ENCODE measurements at regions not wholly inside any gene's neighbourhood (a gene's known extent, or its start where the extent isn't known, plus 50 kb on each side); places are given as distances from the start of the nearest gene placed in this dataset.

DNA sequence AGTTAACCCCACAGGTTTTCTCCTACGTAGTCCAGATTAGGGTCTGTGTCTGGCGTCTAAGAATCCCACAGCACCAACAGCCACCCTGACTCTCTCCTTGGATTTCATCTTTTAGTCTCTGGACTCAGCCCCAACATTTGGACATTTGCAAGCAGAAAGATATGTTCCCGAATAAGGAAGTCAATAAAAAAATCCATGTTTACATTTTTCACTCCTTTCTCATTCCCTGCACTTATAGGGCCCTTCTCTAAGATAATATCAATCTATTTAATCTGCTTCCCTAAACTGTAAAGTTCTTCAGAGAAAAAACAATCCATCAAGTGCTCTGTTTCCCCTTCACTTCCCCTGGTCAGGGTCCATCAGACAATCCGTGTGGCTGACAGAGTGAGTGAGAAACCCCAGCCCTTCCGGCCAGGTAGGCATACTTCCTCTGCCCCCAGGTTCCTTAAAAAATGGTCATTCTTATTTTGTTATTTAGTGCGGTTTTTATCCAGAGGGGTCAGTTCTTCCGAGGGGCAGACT, 105.9 kb upstream of the CDC42BPA start:
- H3K4me1 Mint-ChIP-seq (ENCODE audit: low read depth, unreplicated experiment), result peaks cover 38% of the 10 kb centered on the region
- H3K36me3 Mint-ChIP-seq (ENCODE audit: insufficient read depth, unreplicated experiment), result no peaks in the 10 kb centered on the region
- H3K27me3 Mint-ChIP-seq (ENCODE audit: unreplicated experiment), result no peaks in the 10 kb centered on the region
- CTCF ChIA-PET, result no interaction called here
- H3K4me3 Mint-ChIP-seq (ENCODE audit: low read depth, unreplicated experiment), result no peak overlapping the region
- H3K27ac Mint-ChIP-seq (ENCODE audit: unreplicated experiment), result peak overlapping the region; percentile 65
- intact Hi-C loops (cut with micrococcal nuclease; ENCODE audit: unreplicated experiment), result no loop called here
- DNase-seq, result no peak
- BruUV-seq (replicated peaks), result no TSS peak
- TF ChIP-seq CTCF (IDR thresholded peaks at IDR 0.05; ENCODE audit: unreplicated experiment), result no peak
- H3K9me3 Mint-ChIP-seq (ENCODE audit: low read depth, unreplicated experiment), result peaks cover 6% of the 10 kb centered on the region

- Mint-ChIP-seq H3K4me3 (ENCODE audit: low read depth, unreplicated experiment) (no peak overlapping the region), H3K4me1 (ENCODE audit: low read depth, unreplicated experiment) (peaks cover 23% of the 10 kb centered on the region), H3K9me3 (ENCODE audit: low read depth, unreplicated experiment) (peaks cover 6% of the 10 kb centered on the region), H3K36me3 (ENCODE audit: insufficient read depth, unreplicated experiment) (no peaks in the 10 kb centered on the region), H3K27ac (ENCODE audit: unreplicated experiment) (no peak overlapping the region), H3K27me3 (ENCODE audit: unreplicated experiment) (no peaks in the 10 kb centered on the region)
- intact Hi-C loops (cut with micrococcal nuclease; ENCODE audit: unreplicated experiment), result no loop called here
- DNase-seq, result no peak
- CTCF ChIA-PET, result interaction anchor here (0.7 kb wide), 1 partner anchor 250 kb away, joined by 3 read pairs; no protein-coding TSS in a partner anchor
- TF ChIP-seq CTCF (IDR thresholded peaks at IDR 0.05; ENCODE audit: unreplicated experiment), result no peak
- BruUV-seq (replicated peaks), result no TSS peak
Measured at GRCh38 chr1:227422581-227422980, 104.3 kb upstream of the CDC42BPA start.

- CTCF ChIA-PET, result interaction anchor here (0.6 kb wide), 1 partner anchor 997 kb away, joined by 8 read pairs; the partner anchor contains the start of gene TRIM17
- peaks cover 13% of the 10 kb centered on the region for H3K4me1 Mint-ChIP-seq (ENCODE audit: low read depth, unreplicated experiment)
Measured at GRCh38 chr1:227420147-227420546, 101.9 kb upstream of the CDC42BPA start.

GRCh38 chr1:227417756-227418480, 99.6 kb upstream of the CDC42BPA start:
- no peak for DNase-seq
- H3K9me3 Mint-ChIP-seq (ENCODE audit: low read depth, unreplicated experiment), result no peaks in the 10 kb centered on the region
- intact Hi-C loops (cut with micrococcal nuclease; ENCODE audit: unreplicated experiment), result no loop called here
- H3K4me1 Mint-ChIP-seq (ENCODE audit: low read depth, unreplicated experiment), result no peaks in the 10 kb centered on the region
- BruUV-seq (replicated peaks), result no TSS peak
- CTCF ChIA-PET, result no interaction called here
- no peak overlapping the region for H3K27ac Mint-ChIP-seq (ENCODE audit: unreplicated experiment)
- TF ChIP-seq CTCF (IDR thresholded peaks at IDR 0.05; ENCODE audit: unreplicated experiment), result no peak
- no peaks in the 10 kb centered on the region for H3K27me3 Mint-ChIP-seq (ENCODE audit: unreplicated experiment)
- no peak overlapping the region for H3K4me3 Mint-ChIP-seq (ENCODE audit: low read depth, unreplicated experiment)
- no peaks in the 10 kb centered on the region for H3K36me3 Mint-ChIP-seq (ENCODE audit: insufficient read depth, unreplicated experiment)

More at GRCh38 chr1:227420147-227420546, 101.9 kb upstream of the CDC42BPA start:
- Mint-ChIP-seq H3K4me3 (ENCODE audit: low read depth, unreplicated experiment) (no peak overlapping the region), H3K36me3 (ENCODE audit: insufficient read depth, unreplicated experiment) (no peaks in the 10 kb centered on the region), H3K27me3 (ENCODE audit: unreplicated experiment) (no peaks in the 10 kb centered on the region), H3K27ac (ENCODE audit: unreplicated experiment) (no peak overlapping the region), H3K9me3 (ENCODE audit: low read depth, unreplicated experiment) (no peaks in the 10 kb centered on the region)
- intact Hi-C loops (cut with micrococcal nuclease; ENCODE audit: unreplicated experiment), result no loop called here
- BruUV-seq (replicated peaks), result no TSS peak
- DNase-seq, result no peak
- no peak for TF ChIP-seq CTCF (IDR thresholded peaks at IDR 0.05; ENCODE audit: unreplicated experiment)
